Neural progenitor cell (in vitro differentiated cells): ENCODE measurements at regions not wholly inside any gene's neighbourhood (a gene's known extent, or its start where the extent isn't known, plus 50 kb on each side); places are given as distances from the start of the nearest gene placed in this dataset.

Experiments used
- CTCF ChIP-seq: fragments of 200-600 bp; sonication (generic); IDR thresholded peaks from 2 replicates; pipeline ENCODE4 v1.5.1; 2017; ENCODE audit warnings: antibody characterized with exemption, mild to moderate bottlenecking
- EZH2 ChIP-seq: fragments of 200-600 bp; sonication (generic); IDR thresholded peaks from 2 replicates; pipeline ENCODE4 v1.6.1; 2017; ENCODE audit warnings: antibody characterized with exemption, mild to moderate bottlenecking, moderate library complexity
- EZH2phosphoT487 ChIP-seq: fragments of 200-600 bp; sonication (generic); IDR thresholded peaks from 2 replicates; pipeline ENCODE4 v1.6.1; 2017; ENCODE audit warnings: antibody characterized with exemption

- TF ChIP-seq CTCF (no peak), EZH2phosphoT487 (no peak), EZH2 (no peak)
Measured at GRCh38 chr18:57287766-57288165, 64.6 kb upstream of the ST8SIA3 start.
